ENCODE measurements at regions not wholly inside any gene's neighbourhood (a gene's known extent, or its start where the extent isn't known, plus 50 kb on each side); places are given as distances from the start of the nearest gene placed in this dataset.

DNA sequence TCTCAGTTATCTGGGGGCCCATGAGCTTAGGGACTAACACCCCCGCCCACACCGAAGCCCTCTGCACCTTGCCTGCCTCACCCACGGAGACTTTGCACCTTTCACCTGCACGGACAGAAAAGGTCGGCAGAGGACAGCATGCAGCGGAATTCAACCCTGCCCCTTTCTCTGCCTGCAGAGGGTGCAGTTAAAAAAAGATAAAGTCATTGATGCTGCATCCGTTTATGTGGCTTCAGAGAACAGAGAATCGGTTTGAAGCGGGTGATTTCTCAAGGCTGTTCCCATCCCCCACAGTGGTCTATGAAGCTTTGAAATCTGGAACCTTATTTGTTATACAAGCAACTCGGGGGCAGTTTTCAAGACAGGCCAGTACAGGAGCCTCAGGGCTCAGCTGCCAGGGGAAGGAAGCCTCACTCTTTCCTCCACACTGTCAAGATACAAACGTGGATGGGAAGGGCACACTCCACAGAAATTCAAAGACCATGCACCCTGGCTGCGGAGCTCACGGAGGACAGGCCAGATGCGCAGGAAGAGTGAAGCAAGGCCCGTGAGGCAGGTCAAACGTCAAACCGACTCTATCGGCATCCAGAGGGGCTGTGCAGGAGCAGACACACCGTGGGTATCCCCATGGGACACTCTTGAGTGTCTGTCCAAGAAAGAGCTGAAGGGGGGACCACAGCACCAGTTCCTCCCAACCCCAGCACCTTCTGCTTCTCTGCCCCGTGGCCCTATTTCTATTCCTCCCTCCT, 66.3 kb downstream of the INSIG1 start:
- TF ChIP-seq, protein P1, sequence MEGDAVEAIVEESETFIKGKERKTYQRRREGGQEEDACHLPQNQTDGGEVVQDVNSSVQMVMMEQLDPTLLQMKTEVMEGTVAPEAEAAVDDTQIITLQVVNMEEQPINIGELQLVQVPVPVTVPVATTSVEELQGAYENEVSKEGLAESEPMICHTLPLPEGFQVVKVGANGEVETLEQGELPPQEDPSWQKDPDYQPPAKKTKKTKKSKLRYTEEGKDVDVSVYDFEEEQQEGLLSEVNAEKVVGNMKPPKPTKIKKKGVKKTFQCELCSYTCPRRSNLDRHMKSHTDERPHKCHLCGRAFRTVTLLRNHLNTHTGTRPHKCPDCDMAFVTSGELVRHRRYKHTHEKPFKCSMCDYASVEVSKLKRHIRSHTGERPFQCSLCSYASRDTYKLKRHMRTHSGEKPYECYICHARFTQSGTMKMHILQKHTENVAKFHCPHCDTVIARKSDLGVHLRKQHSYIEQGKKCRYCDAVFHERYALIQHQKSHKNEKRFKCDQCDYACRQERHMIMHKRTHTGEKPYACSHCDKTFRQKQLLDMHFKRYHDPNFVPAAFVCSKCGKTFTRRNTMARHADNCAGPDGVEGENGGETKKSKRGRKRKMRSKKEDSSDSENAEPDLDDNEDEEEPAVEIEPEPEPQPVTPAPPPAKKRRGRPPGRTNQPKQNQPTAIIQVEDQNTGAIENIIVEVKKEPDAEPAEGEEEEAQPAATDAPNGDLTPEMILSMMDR (IDR thresholded peaks at IDR 0.05; ENCODE audit: insufficient read depth, low read length, poor library complexity, severe bottlenecking) = no peak
- TF ChIP-seq EZH2phosphoT487 (conservative IDR thresholded peaks at IDR 0.05; ENCODE audit: low read length) = no peak

Measured in SU-DHL-6 (cell line).